GM19025 (cell line): ENCODE measurements at regions not wholly inside any gene's neighbourhood (a gene's known extent, or its start where the extent isn't known, plus 50 kb on each side); places are given as distances from the start of the nearest gene placed in this dataset.
A peak's percentile ranks its signal among the peaks of the same experiment; 100 is the strongest.
"Not testable (repeated sequence)": the region's sequence is repeated elsewhere in the genome, so short reads cannot be mapped to it uniquely, and the experiment has no call there.

Experiments used
- ATAC-seq: cut with Tn5 transposase; IDR thresholded peaks from one replicate; pipeline ENCODE4 v1.9.1; 2021; ENCODE audit warnings: mild to moderate bottlenecking, low read depth, moderate library complexity; ENCODE audit not compliant: unreplicated experiment

GRCh38 chr1:121443001-121443540 is 258.3 kb downstream of the SRGAP2C start:
- ATAC-seq = no peak

DNA sequence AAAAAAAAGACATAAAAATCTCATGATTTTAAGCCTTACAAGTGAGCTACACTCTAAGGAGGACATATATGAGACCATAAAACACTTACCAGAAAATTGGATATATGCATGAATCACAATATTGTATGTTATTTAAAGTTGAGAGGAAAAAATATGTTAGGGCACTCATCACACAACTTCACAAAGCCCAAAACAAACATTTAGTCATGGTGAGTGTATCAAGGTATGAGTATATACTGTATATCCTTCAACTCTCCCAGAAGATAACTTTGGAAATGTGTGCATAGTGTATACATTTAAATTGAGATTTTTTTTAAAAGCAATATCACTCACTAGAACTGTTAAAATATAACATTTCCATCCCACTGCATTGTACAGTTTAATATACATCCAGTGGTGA is 259.3 kb downstream of the SRGAP2C start:
- ATAC-seq = no peak

DNA sequence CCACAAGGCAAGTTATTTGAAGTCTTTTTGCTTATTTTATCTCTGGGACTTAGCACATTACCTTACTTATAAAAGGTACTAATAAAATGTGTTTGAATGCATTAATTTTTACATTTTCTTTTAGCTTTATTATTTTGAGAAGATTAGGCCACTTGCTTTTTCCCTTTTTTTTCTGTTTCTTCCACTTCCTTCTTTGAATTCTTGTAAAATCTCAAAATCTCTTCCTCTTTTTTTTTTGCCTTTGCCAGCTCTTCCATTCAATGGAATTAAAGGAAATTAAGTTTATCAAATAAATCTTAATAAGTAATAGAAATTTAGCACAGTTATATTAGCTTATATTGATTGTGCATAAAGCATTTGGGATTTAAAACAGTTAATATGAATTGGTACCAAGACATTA is 260.9 kb downstream of the SRGAP2C start:
- no peak for ATAC-seq

DNA sequence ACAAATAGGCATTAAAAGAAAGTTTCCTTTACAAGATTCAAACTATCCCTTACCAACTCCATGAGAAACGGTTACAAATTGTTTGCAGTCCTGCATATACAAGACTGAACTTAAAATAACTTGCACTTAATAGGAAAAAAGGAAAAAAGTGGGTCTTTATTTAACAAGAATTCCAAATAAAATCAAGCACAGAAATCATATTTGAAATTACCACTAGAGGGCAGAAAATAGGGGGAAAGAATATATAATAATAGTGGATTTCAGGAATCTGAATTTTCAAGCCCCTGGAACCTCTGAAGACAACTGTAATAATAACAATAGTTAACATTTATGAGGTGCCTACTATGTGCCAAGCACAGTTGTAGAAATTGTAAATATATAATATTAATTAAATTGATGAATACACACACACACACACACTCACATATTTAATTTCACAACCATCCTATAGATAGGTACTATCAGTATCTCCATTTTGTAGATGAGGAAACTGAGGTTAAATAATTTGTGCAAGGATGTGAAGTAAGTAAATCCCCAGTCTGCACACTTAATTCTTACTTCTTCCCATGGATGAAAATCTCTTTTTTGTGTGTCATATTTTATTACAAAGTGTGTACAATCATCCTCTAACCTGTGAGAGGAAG is 262.6 kb downstream of the SRGAP2C start:
- not testable (repeated sequence) for ATAC-seq

GRCh38 chr1:121448064-121448463 is 263.3 kb downstream of the SRGAP2C start:
- not testable (repeated sequence) for ATAC-seq

DNA sequence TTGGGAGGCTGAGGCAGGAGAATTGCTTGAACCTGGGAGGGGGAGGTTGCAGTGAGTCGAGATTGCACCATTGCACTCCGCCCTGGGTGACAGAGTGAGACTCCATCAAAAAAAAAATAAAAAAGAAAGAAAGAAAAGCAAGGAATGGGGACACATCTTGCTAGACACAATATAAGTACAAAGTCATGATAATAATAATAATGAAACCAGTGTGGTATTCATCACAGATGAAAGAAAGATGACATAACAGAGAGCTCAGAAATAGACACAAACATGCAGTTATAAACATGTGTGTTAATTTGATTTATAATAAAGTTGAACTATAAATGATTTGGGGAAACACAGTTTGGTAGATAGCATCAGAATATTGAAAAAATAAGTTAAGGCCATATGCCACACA is 264.1 kb downstream of the SRGAP2C start:
- no peak for ATAC-seq

DNA sequence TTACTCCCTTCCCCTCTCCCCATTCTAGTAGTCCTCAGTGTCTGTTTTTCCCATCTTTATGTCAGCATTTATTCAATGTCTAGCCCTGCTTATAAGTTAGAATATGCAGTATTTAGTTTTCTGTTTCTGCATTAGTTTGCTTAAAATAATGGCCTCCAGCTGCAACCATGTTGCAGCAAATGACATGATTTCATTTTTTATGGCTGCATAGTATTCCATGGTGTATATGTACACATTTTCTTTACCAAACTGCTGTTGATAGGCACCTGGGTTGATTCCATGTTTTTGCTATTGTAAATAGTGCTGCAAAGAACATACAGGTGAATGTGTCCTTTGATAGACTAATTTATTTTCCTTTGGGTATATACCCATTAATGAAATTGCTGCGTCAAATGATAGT is 267.7 kb downstream of the SRGAP2C start:
- no peak for ATAC-seq

- peak; percentile 98 for ATAC-seq
Measured at GRCh38 chr1:121458291-121459048, 273.7 kb downstream of the SRGAP2C start.

DNA sequence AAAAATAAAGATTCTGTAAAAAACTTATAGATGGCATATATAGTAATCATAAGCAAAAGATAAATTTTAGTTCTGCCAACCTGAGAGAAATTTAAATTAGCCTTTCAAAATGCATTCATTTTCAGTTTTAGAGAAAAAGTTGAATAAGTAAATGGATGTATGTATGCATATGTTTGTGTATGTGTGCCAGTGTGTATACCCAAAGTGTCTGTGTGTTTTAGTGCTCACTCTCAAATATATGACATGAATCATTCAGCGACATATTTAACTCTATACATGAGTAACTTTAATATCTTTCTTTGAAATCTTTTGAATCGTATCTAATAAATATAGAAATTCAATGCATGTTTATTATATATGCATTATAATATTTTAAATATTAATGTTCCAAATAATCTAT is 274.5 kb downstream of the SRGAP2C start:
- ATAC-seq = no peak

DNA sequence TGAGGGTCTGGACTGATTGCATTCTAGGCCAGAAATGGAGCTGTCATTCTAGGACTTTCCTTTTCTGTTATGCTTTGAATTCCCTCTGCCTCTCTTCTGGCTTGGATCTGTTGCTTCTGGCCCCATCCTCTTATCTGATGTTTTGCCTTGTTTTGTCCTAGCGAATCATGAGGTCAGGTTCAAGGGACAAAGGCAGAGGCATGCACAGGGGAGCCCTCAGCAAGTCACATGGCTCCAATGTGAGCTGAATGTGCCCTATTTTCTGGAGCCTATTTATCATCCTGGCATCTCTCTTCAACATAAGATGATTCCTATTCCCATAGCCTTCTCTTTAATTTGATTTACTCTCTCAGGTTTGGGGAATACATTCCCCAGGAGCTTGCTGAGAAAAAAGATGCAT is 284.6 kb downstream of the SRGAP2C start:
- not testable (repeated sequence) for ATAC-seq

GRCh38 chr1:121470401-121470800 is 285.6 kb downstream of the SRGAP2C start:
- ATAC-seq = not testable (repeated sequence)

DNA sequence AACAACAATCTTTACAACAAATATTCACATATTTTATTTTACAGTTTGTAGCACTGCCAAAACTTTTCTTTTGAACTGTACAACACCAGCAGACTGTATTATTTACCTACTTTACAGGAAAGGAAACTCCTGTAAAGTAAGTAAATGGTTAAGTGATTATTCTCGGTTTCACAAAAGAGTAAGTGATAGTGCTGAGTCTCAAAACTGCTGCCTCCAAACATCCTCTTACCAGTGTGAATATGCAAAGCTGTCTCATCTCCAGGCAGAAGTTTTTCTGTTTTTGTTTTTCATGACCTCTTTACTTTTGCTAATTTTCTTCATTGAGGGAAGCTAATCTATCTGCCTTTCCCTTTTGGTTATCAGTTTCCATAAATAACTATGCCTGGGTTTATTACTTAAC is 286.7 kb downstream of the SRGAP2C start:
- peak; percentile 86 for ATAC-seq

DNA sequence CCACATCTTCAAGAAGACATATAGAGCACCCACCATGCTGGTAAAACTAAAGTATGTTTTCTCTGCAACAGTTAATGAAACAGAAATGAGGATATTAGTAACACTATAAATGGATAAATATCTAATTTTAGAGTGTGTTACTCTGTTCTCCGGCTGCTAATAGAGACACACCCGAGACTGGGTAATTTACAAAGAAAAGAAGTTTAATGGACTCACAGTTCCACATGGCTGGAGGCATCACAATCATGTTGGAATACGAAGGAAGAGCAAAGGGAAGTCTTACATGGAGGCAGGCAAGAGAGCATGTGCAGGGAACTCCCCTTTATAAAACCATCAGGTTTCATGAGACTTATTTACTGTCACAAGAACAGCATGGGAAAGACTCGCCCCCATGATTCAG is 287.2 kb downstream of the SRGAP2C start:
- no peak for ATAC-seq

DNA sequence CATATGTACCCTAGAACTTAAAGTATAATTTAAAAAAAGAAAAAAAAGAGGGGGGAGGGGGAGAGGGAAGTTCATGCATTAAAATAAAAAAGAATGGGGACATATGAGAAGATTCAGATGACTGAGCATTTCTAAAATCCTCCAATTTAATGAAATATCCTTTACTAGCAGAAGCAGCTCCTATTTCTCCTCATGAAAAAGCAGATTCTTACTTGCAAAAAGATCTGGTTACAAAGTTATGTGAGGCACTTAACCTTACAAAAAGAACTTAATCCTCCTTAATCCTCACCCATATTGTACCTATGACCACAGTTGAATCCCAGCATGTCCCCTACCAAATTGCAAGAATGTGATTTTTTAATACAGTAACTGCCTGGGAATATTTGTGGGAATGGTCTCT is 298.5 kb downstream of the SRGAP2C start:
- ATAC-seq = no peak

DNA sequence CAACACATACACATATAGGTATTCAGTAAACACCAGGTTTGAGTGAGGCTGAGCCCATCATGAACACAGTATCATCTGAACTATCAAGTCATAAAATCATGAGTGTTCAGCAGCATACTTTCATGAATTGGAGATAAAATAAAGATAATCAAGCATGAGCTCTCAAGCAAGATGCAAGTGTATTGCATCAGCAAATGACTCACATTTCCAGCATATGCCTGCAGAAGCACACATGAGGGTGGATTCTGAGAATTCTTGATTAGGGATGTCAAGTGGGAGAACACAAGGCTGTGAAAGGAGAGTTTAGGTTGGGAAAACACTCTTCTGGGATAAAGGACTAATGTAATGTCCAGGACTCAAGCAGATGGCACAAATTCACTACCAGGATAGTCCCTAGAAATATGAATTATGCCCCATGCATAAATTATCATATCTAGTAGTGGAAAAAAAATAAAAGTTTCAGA is 299.2 kb downstream of the SRGAP2C start:
- ATAC-seq = no peak

- not testable (repeated sequence) for ATAC-seq
Measured at GRCh38 chr1:121494796-121495195, 310.0 kb downstream of the SRGAP2C start.

DNA sequence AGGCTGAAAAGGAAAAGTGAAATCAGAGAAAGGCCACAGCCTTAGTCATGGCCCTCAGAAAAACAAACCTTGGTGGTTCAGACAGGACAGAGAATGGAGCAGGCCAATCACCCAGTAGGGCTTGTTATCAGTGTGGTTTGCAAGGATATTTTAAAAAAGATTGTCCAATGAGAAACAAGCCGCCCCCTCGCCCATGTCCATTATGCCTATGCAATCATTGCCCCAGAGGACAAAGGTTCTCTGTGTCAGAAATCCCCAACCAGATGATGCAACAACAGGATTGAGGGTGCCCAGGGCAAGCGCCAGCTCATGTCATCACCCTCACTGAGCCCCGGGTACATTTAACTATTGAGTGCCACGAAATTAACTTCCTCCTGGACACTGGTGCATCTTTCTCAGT is 326.7 kb downstream of the SRGAP2C start:
- ATAC-seq = not testable (repeated sequence)

- not testable (repeated sequence) for ATAC-seq
Measured at GRCh38 chr1:121511876-121512275, 327.1 kb downstream of the SRGAP2C start.

DNA sequence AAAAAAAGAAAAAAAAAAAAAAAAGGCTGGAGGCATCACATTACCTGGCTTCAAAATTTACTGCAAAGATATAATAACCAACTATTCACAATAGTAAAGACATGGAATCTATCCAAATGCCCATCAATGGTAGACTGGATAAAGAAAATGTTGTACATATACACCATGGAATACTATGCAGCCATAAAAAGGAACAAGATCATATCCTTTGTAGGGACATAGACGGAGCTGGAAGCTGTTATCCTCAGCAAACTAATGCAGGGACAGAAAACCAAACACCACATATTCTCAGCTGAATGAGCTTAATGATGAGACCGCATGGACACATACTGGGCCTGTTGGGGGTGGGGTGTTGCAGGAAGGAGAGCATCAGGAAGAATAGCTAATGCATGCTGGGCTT is 330.5 kb downstream of the SRGAP2C start:
- no peak for ATAC-seq

GRCh38 chr1:121516234-121516967 is 331.6 kb downstream of the SRGAP2C start:
- ATAC-seq = no peak

- no peak for ATAC-seq
Measured at GRCh38 chr1:121517586-121518230, 332.9 kb downstream of the SRGAP2C start.
